HPDE6-E6E7 (cell line): ENCODE measurements at regions not wholly inside any gene's neighbourhood (a gene's known extent, or its start where the extent isn't known, plus 50 kb on each side); places are given as distances from the start of the nearest gene placed in this dataset.

Experiments used
- DNase-seq: peaks from one replicate; pipeline ENCODE4 v3.0.0; 2011; ENCODE audit warnings: missing footprints; ENCODE audit errors: extremely low spot score

GRCh38 chr5:33242277-33242676 is 198.5 kb upstream of the TARS1 start:
- DNase-seq = no peak

- DNase-seq = no peak
Measured at GRCh38 chr5:33244441-33245150, 196.2 kb upstream of the TARS1 start.

GRCh38 chr5:33254579-33254978 is 186.2 kb upstream of the TARS1 start:
- DNase-seq = no peak

GRCh38 chr5:33257807-33258429 is 182.8 kb upstream of the TARS1 start:
- DNase-seq = peak; percentile 23

- no peak for DNase-seq
Measured at GRCh38 chr5:33258553-33258952, 182.2 kb upstream of the TARS1 start.

DNA sequence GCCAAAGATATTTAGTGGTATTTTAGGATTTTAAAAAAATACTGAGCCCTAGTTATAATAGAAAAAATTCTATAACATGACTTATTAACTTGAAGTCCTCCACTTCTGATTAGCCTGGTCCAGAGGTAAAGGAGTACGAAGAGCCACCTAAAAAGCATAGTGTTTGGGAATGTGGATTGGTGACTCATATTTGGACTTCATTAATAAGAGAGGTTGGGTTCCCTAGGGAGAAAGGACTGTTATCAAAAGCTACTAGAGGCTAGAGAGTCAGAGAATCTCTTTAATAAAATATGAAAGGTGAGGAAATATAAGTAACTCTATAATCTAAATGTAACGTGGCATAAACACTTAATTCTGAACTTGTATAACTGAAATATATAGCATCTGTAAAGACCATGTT is 180.7 kb upstream of the TARS1 start:
- DNase-seq = no peak

DNA sequence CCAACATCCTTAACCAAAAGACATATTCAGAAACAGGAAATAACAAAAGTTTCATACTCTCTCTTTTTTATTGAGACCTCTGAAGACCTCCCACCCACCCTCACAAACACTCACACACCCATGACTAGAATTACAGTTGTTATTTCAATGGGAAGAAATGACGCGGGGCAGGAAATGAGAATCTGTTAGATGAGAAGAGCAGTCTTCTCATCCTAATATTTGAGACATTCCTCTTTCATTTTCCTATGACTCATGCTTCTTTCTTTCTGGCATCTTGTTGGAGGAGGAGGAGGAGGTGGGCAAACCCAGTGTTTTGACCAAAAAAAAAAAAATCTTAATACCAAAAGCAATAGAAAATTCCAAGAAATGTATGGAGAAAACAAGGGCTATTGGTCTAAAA is 179.5 kb upstream of the TARS1 start:
- no peak for DNase-seq

DNA sequence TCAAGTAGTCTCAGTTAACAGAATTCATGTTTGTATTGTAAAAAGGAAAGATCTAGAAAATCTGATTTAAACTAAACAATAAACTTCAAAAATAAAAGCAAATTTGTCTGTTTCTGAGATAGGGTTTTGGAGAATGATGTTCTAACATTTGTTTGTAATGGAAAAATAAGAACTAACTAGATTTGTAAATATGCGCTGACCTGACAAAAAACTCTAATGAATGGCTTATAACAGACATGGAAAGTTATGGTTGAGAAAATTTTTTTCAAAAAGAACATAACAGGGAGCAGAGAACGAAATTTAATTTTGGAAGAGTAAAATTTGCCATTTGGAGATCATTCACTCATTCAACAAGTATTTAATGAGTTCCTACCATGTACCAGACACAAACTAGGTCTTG is 179.0 kb upstream of the TARS1 start:
- DNase-seq = no peak

GRCh38 chr5:33267801-33268200 is 173.0 kb upstream of the TARS1 start:
- DNase-seq = no peak

DNA sequence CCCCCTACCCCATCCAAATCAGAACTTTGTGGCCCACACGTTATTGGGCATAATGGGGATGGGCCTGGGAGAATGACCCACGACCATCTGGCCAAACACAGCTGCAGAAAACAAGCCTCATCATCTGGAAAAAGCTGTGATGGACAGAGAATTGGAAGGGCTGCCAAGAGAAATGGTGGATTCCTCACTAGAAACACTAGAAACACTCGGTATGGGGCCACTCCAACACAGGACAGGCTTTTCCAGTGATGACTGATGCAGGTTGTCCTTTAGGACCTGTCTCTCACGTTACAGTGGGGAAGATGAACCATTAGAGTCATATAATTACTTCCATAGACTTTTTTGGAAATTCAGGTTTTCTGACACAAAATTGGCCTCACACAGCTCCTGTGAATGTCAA is 172.4 kb upstream of the TARS1 start:
- DNase-seq = no peak

- peak; percentile 40 for DNase-seq
Measured at GRCh38 chr5:33270671-33271070, 170.1 kb upstream of the TARS1 start.

DNA sequence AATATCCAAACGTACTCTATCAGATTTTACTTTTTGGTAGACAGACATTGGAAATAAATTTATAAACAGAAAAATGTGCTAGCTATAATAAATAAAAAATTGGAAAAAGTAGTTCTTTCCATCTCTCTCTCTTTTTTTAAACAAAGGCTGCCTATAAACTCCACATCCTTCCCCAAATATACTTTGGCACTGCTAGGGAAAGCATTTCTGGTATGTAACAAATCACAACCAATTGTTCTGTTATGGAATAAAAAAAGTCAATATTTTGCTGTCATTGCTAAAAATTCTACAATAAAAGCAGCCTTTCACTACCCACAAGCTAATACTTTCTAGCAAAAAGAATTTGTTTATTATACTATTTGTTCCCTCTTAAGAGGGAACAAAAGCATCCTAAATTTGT is 169.2 kb upstream of the TARS1 start:
- DNase-seq = no peak

DNA sequence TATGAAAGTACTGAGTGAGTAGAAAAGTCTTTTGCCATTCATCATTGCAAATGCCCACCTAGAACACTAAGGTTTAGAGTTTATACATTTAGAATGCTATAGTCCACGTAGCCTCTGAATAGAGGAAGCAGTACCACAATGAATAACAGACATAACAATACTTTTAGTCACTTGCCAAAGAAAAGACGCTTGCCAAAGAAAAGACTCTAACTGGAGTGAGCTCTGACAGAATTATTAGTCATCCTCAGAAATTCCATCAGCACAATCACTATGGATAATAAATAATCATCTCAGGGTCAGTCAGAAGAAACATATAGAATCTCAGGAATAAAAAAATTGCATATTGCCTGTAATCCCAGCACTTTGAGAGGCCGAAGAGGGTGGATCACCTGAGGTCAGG is 168.5 kb upstream of the TARS1 start:
- DNase-seq = peak; percentile 68

- DNase-seq = no peak
Measured at GRCh38 chr5:33273985-33274384, 166.8 kb upstream of the TARS1 start.

DNA sequence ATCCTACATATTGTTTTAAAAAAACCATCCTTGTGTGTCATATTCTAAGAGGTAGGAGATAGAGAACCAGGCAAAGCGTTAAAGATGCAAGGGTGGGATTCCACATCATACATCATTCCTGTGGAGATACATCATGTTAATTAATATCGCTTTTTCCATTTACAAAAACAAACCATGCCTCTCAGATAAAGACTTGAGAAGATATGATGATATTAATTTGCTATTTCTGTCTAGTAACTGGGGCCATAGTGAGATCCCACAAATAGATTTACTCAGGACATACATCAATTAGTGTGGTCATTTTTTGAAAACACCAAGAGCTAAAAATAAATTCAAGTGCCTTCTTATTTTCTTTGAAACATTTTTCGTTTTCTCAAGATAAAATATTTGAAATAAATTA is 165.4 kb upstream of the TARS1 start:
- DNase-seq = no peak

GRCh38 chr5:33275921-33276627 is 164.7 kb upstream of the TARS1 start:
- DNase-seq = no peak

GRCh38 chr5:33276628-33276950 is 164.2 kb upstream of the TARS1 start:
- DNase-seq = no peak

DNA sequence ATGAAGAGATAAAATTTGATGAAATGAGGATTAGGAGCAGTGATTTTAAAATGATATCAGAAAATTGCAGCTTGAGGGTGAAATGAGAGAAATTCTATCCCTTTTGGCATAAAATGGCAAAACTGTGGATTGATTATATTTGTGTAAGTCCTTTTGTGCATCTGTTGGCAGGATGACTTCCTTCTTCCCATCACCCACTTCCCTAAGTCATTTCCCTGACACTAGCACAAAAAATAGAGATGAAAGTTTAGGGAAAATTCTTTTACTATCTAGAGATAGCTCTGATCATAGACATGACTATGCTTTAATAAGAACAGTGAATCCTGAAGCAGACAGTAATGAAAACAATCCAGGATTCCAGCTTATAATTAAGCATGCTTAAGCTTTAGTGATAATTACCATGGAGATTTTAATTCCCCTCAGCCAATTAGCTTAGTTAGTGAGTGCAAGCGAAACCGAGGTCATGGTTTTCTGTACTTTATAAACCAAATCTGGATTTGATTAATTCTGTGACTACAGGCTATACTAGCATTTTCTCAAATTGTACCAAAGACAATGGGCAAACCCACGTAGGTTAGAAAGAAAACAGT is 163.6 kb upstream of the TARS1 start:
- no peak for DNase-seq

GRCh38 chr5:33281431-33281843 is 159.3 kb upstream of the TARS1 start:
- no peak for DNase-seq

DNA sequence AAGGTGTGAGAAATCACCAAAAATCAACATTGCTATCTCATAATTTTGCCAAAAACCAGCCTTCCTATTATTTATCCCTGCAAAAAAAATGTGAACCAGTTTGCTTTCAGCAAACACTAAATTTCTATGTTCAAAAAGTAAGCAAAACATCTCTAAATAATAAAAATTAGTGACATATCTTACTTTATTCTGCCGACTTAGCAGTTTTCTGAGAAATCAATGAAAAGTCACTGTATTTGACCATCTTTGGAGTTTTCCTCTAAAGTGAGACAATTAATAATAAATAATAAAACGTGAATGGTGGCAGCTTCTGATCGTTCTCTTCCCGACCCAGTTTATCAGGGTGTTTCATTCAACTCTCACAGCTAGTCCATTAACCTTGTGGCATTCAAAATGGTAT is 158.6 kb upstream of the TARS1 start:
- DNase-seq = no peak

DNA sequence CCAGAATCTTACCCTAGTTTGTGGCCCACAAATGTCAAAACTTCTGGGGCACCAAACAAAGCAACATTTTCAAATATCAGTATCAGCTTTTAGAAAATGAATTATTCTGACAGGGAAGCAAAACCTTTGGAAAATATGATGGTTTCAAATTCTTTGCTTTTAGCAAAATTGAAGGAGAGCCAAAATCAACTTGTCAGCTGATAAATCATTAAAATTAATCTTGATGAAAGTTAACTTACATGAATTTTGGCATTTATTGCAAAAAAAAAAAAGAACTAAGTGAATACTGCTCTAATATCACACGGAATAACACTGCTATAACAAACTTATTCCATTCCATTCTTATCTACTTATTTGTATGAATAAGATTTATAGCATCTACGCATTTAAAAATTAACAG is 158.1 kb upstream of the TARS1 start:
- DNase-seq = no peak

- DNase-seq = no peak
Measured at GRCh38 chr5:33283243-33283642, 157.5 kb upstream of the TARS1 start.

DNA sequence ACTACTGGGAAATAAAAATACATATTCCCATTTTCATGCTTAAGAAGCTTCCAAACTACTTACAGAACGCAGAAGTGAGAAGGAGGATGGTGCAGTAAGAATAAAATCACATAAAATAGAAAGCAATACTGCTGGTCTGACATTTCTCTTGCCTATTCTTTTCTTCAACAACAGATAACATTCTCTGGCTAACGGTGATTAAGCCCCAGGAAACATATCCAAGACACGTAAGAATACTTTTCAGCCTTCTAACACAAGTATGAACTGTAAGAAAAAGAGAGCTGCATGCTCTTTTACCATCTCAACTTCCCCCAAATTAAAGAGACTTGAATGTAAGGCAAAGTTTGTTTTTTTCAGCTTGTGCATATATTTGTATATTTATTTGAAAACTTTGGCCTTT is 156.1 kb upstream of the TARS1 start:
- DNase-seq = no peak
